ENCODE measurements at regions not wholly inside any gene's neighbourhood (a gene's known extent, or its start where the extent isn't known, plus 50 kb on each side); places are given as distances from the start of the nearest gene placed in this dataset.

DNA sequence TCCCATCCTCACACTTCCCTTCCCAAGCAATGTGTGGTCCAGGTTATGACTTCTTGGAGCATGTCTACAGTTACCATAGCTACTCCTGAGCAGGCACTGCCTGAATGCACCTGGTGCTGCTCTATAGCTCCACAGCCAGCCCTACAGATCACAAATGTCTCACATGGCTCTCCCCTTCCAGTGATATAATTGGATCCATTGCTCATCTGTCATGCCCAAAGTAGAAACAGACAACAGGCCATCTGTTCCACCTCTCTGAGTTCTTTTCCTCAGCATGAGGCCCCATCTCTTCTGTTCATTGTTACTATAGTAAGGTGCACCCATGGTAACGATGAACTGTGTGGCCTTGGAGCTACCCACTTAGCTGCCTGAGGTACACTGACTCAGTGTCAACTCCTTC is 320.3 kb upstream of the ZC3H12C start:
- no peaks in the 10 kb centered on the region for H3K36me3 ChIP-seq
- no peak overlapping the region for H3K4me3 ChIP-seq
- TF ChIP-seq, protein P1, sequence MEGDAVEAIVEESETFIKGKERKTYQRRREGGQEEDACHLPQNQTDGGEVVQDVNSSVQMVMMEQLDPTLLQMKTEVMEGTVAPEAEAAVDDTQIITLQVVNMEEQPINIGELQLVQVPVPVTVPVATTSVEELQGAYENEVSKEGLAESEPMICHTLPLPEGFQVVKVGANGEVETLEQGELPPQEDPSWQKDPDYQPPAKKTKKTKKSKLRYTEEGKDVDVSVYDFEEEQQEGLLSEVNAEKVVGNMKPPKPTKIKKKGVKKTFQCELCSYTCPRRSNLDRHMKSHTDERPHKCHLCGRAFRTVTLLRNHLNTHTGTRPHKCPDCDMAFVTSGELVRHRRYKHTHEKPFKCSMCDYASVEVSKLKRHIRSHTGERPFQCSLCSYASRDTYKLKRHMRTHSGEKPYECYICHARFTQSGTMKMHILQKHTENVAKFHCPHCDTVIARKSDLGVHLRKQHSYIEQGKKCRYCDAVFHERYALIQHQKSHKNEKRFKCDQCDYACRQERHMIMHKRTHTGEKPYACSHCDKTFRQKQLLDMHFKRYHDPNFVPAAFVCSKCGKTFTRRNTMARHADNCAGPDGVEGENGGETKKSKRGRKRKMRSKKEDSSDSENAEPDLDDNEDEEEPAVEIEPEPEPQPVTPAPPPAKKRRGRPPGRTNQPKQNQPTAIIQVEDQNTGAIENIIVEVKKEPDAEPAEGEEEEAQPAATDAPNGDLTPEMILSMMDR (IDR thresholded peaks at IDR 0.05; ENCODE audit: low read depth, low read length) = no peak
- no peaks in the 10 kb centered on the region for H3K9me3 ChIP-seq (ENCODE audit: low read depth)
- no peak overlapping the region for H3K27ac ChIP-seq
- H3K4me1 ChIP-seq (ENCODE audit: low read depth) = no peaks in the 10 kb centered on the region
- no peak for DNase-seq (ENCODE audit: low read depth in 1 of 2, low spot score in 1 of 2)
- no peaks in the 10 kb centered on the region for H3K27me3 ChIP-seq

DNA sequence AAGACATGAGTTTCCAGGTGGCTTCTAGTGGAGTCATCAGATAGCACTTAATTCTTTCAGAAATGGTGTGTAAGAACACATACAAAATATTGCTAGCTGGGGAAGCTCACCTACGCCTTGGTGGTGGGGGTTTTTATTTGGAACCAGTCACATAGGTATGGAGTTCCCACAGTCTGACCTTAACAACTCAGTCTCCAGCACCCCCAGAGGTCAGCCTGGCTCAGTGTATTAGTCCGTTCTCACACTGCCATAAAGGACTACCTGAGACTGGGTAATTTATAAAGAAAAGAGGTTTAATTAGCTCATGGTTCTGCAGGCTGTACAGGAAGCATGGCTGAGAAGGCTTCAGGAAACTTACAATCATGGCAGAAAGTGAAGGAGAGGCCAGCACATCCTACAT is 317.5 kb upstream of the ZC3H12C start:
- DNase-seq (ENCODE audit: low read depth in 1 of 2, low spot score in 1 of 2) = no peak
- H3K9me3 ChIP-seq (ENCODE audit: low read depth) = no peaks in the 10 kb centered on the region
- TF ChIP-seq, protein P1 (IDR thresholded peaks at IDR 0.05; ENCODE audit: low read depth, low read length) = no peak
- no peaks in the 10 kb centered on the region for H3K4me1 ChIP-seq (ENCODE audit: low read depth)
- no peak overlapping the region for H3K4me3 ChIP-seq
- H3K36me3 ChIP-seq = no peaks in the 10 kb centered on the region
- no peak overlapping the region for H3K27ac ChIP-seq
- H3K27me3 ChIP-seq = no peaks in the 10 kb centered on the region

DNA sequence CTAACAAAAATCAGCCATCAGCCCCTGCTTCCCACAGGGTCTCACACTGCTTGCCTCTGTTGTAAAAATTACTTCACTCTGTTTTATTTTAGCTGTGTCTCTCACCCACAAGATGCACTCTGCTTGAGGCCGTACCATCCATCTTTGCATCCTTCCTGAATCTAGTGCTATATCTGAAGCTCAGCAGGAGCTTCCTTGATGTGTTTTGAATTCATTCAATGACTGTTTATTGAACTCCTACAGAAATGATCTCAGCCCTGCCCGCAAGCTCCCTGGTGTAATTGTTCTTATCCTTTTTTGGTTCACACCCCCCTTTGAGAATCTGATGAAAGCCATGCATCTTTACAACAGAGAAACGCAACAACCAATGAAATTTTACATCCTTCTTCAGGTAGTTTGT is 310.2 kb upstream of the ZC3H12C start:
- no peak overlapping the region for H3K4me3 ChIP-seq

DNA sequence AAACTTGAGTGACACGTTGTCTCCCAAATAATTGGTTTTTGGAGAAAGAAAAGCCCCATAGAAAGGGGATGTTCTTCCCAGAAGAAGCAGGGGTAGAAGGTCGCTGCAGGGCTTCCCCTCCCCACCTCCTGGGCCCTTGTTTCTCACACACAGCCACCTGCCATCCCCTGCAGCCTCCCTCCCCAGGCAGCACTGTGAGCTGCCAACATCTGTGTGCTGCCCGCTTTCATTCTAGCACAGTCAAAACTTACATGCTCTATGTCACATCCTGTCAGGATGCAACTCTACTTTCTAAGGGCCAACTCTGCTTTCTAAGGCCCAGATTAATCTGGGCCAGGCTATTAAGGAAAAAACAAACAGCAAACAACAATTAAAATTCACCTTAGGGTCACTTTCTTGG is 309.4 kb upstream of the ZC3H12C start:
- Histone ChIP-seq H3K9me3 (ENCODE audit: low read depth) (no peaks in the 10 kb centered on the region), H3K4me3 (no peak overlapping the region), H3K27ac (no peak overlapping the region), H3K27me3 (no peaks in the 10 kb centered on the region), H3K36me3 (no peaks in the 10 kb centered on the region), H3K4me1 (ENCODE audit: low read depth) (no peaks in the 10 kb centered on the region)
- TF ChIP-seq, protein P1 (IDR thresholded peaks at IDR 0.05; ENCODE audit: low read depth, low read length) = no peak
- DNase-seq (ENCODE audit: low read depth in 1 of 2, low spot score in 1 of 2) = no peak

More for the DNA sequence above, 310.2 kb upstream of the ZC3H12C start:
- no peak overlapping the region for H3K27ac ChIP-seq
- no peaks in the 10 kb centered on the region for H3K36me3 ChIP-seq
- H3K27me3 ChIP-seq = no peaks in the 10 kb centered on the region
- TF ChIP-seq, protein P1 (IDR thresholded peaks at IDR 0.05; ENCODE audit: low read depth, low read length) = no peak
- no peaks in the 10 kb centered on the region for H3K9me3 ChIP-seq (ENCODE audit: low read depth)
- H3K4me1 ChIP-seq (ENCODE audit: low read depth) = no peaks in the 10 kb centered on the region
- DNase-seq (ENCODE audit: low read depth in 1 of 2, low spot score in 1 of 2) = no peak

DNA sequence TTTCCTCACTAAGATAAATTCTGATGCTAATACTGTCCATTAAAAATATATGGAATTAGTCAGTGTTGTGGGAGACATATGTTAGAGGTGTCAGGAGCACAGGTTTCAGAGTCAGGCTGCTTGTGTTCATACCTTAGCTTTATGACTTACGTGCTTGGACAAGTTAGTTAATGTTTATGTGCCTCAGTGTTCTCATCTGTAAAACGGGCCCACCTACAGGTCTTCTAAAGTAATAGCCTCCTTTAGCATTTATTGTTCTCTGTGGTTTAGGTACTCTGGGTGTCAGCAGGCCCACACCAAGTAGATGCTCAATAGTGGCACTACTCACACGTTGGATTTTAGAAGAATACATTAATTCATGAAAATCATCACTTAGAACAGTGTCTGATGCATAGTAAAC is 308.7 kb upstream of the ZC3H12C start:
- Histone ChIP-seq H3K4me1 (ENCODE audit: low read depth) (no peaks in the 10 kb centered on the region), H3K4me3 (no peak overlapping the region), H3K9me3 (ENCODE audit: low read depth) (no peaks in the 10 kb centered on the region), H3K27ac (no peak overlapping the region), H3K36me3 (no peaks in the 10 kb centered on the region), H3K27me3 (no peaks in the 10 kb centered on the region)
- DNase-seq (ENCODE audit: low read depth in 1 of 2, low spot score in 1 of 2) = no peak
- TF ChIP-seq, protein P1 (IDR thresholded peaks at IDR 0.05; ENCODE audit: low read depth, low read length) = no peak

DNA sequence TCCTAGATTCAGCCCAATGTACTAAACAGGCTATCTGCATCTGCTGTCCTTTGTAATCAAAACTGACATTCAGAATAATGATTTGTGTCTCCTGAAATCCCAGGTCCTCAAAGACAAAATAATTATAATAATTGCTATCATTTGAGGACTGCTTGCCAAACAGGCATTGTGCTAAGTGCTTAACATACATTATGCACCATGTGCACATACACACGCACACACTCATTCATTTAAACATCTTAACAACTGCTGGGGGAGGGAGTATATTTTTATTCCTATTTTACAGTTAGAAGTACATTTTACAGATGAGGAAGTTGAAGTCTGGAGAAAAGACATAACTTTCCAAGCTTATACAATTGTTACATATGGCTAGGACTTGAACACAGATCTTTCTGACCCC is 308.0 kb upstream of the ZC3H12C start:
- Histone ChIP-seq H3K4me3 (no peak overlapping the region), H3K36me3 (no peaks in the 10 kb centered on the region), H3K9me3 (ENCODE audit: low read depth) (no peaks in the 10 kb centered on the region), H3K27ac (no peak overlapping the region), H3K27me3 (no peaks in the 10 kb centered on the region), H3K4me1 (ENCODE audit: low read depth) (no peaks in the 10 kb centered on the region)
- TF ChIP-seq, protein P1 (IDR thresholded peaks at IDR 0.05; ENCODE audit: low read depth, low read length) = no peak
- no peak for DNase-seq (ENCODE audit: low read depth in 1 of 2, low spot score in 1 of 2)
